Loucy (cell line): ENCODE measurements at regions not wholly inside any gene's neighbourhood (a gene's known extent, or its start where the extent isn't known, plus 50 kb on each side); places are given as distances from the start of the nearest gene placed in this dataset.

Experiments
- EZH2phosphoT487 ChIP-seq: fragments of 200-600 bp; IDR thresholded peaks from 2 replicates; pipeline ENCODE4 v1.6.1; 2018; ENCODE audit warnings: antibody characterized with exemption, mild to moderate bottlenecking, moderate library complexity, borderline replicate concordance
- TF ChIP-seq, protein P1 (sequence below): fragments of 200-600 bp; sonication (generic); conservative IDR thresholded peaks from 2 replicates; pipeline ENCODE4 v1.5.1; 2014; ENCODE audit warnings: mild to moderate bottlenecking, antibody characterized with exemption, low read length

DNA sequence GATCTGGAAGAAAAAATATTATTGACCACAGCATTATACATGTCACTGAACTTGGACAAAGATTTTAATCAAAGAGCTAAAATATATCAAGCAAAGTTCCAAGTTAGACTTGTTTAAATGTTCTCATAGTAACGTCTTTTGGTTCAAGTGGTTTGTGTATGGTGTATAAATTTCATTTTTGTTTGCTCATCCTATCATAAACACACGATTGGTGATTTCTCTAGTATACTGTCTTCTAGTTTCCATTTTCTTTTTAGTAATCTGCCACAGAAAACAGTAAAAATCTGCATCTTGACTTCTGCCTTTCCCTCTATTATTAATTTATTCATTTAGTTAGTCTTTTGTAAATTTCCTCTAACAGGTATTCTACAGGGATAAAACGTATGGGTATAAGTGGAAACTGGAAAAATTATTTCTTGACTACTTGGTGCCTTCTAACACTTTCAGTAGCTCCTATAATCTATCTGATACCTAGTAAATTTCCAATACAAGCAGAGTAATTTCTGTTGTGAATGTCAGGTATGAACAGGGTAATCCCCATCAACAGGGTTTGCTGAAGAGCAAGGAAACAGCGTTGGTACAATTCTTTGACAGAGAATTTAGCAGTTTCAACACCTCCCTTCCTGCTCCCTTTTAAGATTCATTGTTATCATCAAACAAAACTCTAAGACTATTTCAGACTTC, 268.0 kb downstream of the PTPRC start:
- TF ChIP-seq, protein P1, sequence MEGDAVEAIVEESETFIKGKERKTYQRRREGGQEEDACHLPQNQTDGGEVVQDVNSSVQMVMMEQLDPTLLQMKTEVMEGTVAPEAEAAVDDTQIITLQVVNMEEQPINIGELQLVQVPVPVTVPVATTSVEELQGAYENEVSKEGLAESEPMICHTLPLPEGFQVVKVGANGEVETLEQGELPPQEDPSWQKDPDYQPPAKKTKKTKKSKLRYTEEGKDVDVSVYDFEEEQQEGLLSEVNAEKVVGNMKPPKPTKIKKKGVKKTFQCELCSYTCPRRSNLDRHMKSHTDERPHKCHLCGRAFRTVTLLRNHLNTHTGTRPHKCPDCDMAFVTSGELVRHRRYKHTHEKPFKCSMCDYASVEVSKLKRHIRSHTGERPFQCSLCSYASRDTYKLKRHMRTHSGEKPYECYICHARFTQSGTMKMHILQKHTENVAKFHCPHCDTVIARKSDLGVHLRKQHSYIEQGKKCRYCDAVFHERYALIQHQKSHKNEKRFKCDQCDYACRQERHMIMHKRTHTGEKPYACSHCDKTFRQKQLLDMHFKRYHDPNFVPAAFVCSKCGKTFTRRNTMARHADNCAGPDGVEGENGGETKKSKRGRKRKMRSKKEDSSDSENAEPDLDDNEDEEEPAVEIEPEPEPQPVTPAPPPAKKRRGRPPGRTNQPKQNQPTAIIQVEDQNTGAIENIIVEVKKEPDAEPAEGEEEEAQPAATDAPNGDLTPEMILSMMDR = no peak
- no peak for TF ChIP-seq EZH2phosphoT487
